Heart right ventricle (tissue), 16 donors: ENCODE measurements at regions not wholly inside any gene's neighbourhood (a gene's known extent, or its start where the extent isn't known, plus 50 kb on each side); places are given as distances from the start of the nearest gene placed in this dataset.

ENCODE experiments used
- ATAC-seq, 8 donors: fragments of 200-7000 bp; cut with Tn5 transposase; one replicate each; pipeline ENCODE4 v1.9.1; 2020; ENCODE audit warnings: mild to moderate bottlenecking in 8 of 8, moderate library complexity in 8 of 8, moderate number of reproducible peaks in 1 of 8
- DNase-seq, 2 donors: peaks; one replicate each; pipeline ENCODE4 v3.0.0-alpha.2; 2020
- H3K27ac ChIP-seq, 10 donors: fragments of 200-600 bp; sonication (generic) in 2 of 10; one replicate each; pipeline versions ENCODE4 v1.5.0 to v1.8.0; 2020 to 2022; ENCODE audit warnings: mild to moderate bottlenecking in 3 of 10
- H3K27me3 ChIP-seq, 7 donors: fragments of 200-600 bp; one replicate each; pipeline ENCODE4 v1.8.0; 2021 to 2022; ENCODE audit warnings: mild to moderate bottlenecking in 2 of 7
- H3K36me3 ChIP-seq, 9 donors: fragments of 200-600 bp; sonication (generic) in 1 of 9; one replicate each; pipeline versions ENCODE4 v1.5.0 to v1.8.0; 2020 to 2022; ENCODE audit warnings: mild to moderate bottlenecking in 2 of 9
- H3K4me1 ChIP-seq, 9 donors: fragments of 200-600 bp; sonication (generic) in 1 of 9; one replicate each; pipeline versions ENCODE4 v1.5.0 to v1.8.0; 2020 to 2022; ENCODE audit warnings: mild to moderate bottlenecking in 4 of 9
- H3K4me3 ChIP-seq, 10 donors: fragments of 200-600 bp; sonication (generic) in 2 of 10; one replicate each; pipeline versions ENCODE4 v1.5.0 to v1.8.0; 2020 to 2022; ENCODE audit warnings: mild to moderate bottlenecking in 7 of 10, moderate library complexity in 2 of 10
- H3K9me3 ChIP-seq, 11 donors: fragments of 200-600 bp in 10 of 11; sonication (generic) in 2 of 11; one replicate each; pipeline versions ENCODE4 v1.5.0 to v1.8.0; 2013 to 2022; ENCODE audit warnings: mild to moderate bottlenecking in 2 of 11, control low read depth in 1 of 11, moderate library complexity in 1 of 11
- WGBS, 2 donors: extraction: QIAGEN DNeasy Blood & Tissue Kit; methylation state at CpG; one replicate each; pipeline ENCODE4 v1.1.7; 2013; ENCODE audit warnings: inconsistent platforms in 1 of 2; 5-methylcytosine and 5-hydroxymethylcytosine counted together
- intact Hi-C, 10 donors: fragments of 100-400 bp; cut with DNase I; formaldehyde crosslinking; loops; one replicate each; pipeline versions ENCODE4 v1.11.1 to v1.14.2; 2022
- TF ChIP-seq, protein P1 (sequence below), 9 donors: fragments of 200-600 bp; sonication (generic) in 2 of 9; IDR thresholded peaks; one replicate each; pipeline versions ENCODE4 v1.5.0 to v1.8.0; 2021 to 2022; ENCODE audit warnings: antibody characterized with exemption in 9 of 9, mild to moderate bottlenecking in 5 of 9, moderate library complexity in 1 of 9
- donor health status: Arrhythmogenic right ventricular cardiomyopathy.
- donor health status: ischemic (EF 13 %, LVEDD 7.1; RV severe dilation, severe dysfunction).
- donor health status: healthy with polysubstance abuse.
- donor health status: DM: no; HTN: yes; CAD: no.
- donor health status: DM: no; HTN: no; CAD: no.
- donor health status: ischemic (EF 25% LVEDD 6.9; RV normal size, moderate dysfunction).
- donor health status: ischemic (EF 25% LVEDD 5.7; RV mildly dilated, moderate dysfunction).
- donor health status: healthy.
- donor health status: DM: yes; HTN: yes; CAD: no.
- donor health status: Ischemic cardiomyopathy.
- donor health status: ischemic (EF 35%, LVEDD 5.7; RV mildly dilated, moderate dysfunction).
- donor health status: nonischemic (EF 11% LVEDD 7.7; RV severe dilation, severe dysfunction).
- donor health status: DM: yes; HTN: yes; CAD: no.
- donor health status: PGD.
- donor health status: ischemic (EF 29% LVEDD 5.4; RV normal size, mild dysfunction).
- donor health status: nonischemic (EF 23%, LVEDD 6.1; RV moderate dilation, normal function).

DNA sequence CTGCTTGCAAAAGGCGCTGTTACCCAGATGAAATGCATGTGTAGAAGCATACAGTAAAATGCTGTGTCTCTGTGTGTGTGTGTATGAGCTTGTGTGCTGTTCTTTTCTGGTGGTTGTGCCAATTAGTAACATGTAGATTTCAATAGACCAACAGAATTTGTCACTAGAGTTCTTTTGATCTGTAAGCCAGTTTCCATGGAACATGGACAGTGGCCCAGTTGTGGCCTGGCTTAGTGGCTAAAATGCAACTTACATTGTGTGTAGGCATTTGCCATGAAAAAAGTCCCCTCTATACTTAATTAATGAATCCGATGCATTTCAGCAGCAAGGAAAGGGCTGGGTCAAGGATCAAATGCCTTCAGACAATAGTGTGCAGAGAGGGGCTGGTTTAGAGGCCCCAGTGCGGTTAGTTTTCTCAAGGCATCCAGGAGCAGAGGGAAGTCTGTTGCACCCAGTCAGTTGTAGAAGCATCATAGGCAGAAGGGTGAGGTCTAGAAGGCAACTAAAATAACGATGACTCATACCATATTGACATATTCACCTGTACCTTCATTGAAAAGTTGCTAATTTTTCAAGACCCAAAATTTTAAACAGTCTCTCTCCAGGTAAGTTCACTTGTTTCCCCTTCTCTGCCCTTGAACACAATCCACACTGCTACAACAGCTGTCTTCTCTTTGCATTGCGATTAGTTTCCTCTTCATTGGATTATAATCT, 366.9 kb upstream of the SPRED2 start:
- DNase-seq = no peak

DNA sequence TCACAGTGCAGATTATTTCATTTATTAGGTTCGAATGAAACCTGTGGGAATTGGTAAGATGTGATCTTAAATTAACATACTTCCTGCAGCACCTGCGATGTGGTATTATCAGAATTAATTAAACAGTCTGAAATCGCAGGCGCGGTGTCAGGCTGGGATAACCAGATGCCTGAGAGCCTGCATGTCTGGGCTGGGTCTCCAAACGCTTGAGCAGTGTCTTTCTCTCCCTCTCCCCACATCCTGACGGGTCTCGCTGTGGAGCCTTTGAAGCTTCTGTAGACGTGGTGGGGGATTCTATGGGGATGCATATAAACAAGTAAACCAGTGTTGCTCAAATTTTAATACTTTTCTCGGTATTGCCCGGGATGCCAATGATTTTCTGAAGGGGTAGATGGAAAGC, 366.2 kb upstream of the SPRED2 start:
- DNase-seq (no peak), ATAC-seq (no peak)
- H3K36me3 ChIP-seq = no peaks in the 10 kb centered on the region
- H3K9me3 ChIP-seq = no peaks in the 10 kb centered on the region
- H3K4me3 ChIP-seq = no peak overlapping the region
- TF ChIP-seq, protein P1, sequence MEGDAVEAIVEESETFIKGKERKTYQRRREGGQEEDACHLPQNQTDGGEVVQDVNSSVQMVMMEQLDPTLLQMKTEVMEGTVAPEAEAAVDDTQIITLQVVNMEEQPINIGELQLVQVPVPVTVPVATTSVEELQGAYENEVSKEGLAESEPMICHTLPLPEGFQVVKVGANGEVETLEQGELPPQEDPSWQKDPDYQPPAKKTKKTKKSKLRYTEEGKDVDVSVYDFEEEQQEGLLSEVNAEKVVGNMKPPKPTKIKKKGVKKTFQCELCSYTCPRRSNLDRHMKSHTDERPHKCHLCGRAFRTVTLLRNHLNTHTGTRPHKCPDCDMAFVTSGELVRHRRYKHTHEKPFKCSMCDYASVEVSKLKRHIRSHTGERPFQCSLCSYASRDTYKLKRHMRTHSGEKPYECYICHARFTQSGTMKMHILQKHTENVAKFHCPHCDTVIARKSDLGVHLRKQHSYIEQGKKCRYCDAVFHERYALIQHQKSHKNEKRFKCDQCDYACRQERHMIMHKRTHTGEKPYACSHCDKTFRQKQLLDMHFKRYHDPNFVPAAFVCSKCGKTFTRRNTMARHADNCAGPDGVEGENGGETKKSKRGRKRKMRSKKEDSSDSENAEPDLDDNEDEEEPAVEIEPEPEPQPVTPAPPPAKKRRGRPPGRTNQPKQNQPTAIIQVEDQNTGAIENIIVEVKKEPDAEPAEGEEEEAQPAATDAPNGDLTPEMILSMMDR (IDR thresholded peaks at IDR 0.05) = no peak
- no peaks in the 10 kb centered on the region for H3K27me3 ChIP-seq
- WGBS, 2 donors = 80 to 89% methylated on average over 11 of the region's 11 CpGs
- H3K4me1 ChIP-seq = peaks cover 0 to 6% (median 0%) of the 10 kb centered on the region in 9 donors
- intact Hi-C loops = no loop called here
- H3K27ac ChIP-seq = no peak overlapping the region

More for the DNA sequence above, 366.9 kb upstream of the SPRED2 start:
- no peaks in the 10 kb centered on the region for H3K36me3 ChIP-seq
- H3K27me3 ChIP-seq = no peaks in the 10 kb centered on the region
- peaks cover 0 to 6% (median 0%) of the 10 kb centered on the region in 9 donors for H3K4me1 ChIP-seq
- H3K4me3 ChIP-seq = no peak overlapping the region
- peaks cover 0 to under 1% (median 0%) of the 10 kb centered on the region in 11 donors for H3K9me3 ChIP-seq
- 85 to 92% methylated on average over 5 of the region's 5 CpGs for WGBS, 2 donors
- H3K27ac ChIP-seq = no peak overlapping the region
- TF ChIP-seq, protein P1 (IDR thresholded peaks at IDR 0.05) = no peak
- intact Hi-C loops = no loop called here
- ATAC-seq = no peak

GRCh38 chr2:65794994-65795393, 362.6 kb upstream of the SPRED2 start:
- peaks cover 0 to 6% (median 0%) of the 10 kb centered on the region in 9 donors for H3K4me1 ChIP-seq
- peaks cover 0 to 5% (median 0%) of the 10 kb centered on the region in 7 donors for H3K27me3 ChIP-seq
- TF ChIP-seq, protein P1 (IDR thresholded peaks at IDR 0.05) = no peak
- 80 to 88% methylated on average over 4 of the region's 4 CpGs for WGBS, 2 donors
- intact Hi-C loops = no loop called here
- no peak for DNase-seq
- H3K4me3 ChIP-seq = no peak overlapping the region
- no peaks in the 10 kb centered on the region for H3K9me3 ChIP-seq
- H3K36me3 ChIP-seq = no peaks in the 10 kb centered on the region
- ATAC-seq = no peak
- no peak overlapping the region for H3K27ac ChIP-seq

GRCh38 chr2:65791404-65791975, 359.1 kb upstream of the SPRED2 start:
- DNase-seq = no peak
- 75 to 81% methylated on average over 9 of the region's 9 CpGs for WGBS, 2 donors
- Histone ChIP-seq H3K9me3 (no peaks in the 10 kb centered on the region), H3K4me1 (peaks cover 0 to 6% (median 0%) of the 10 kb centered on the region in 9 donors), H3K27ac (no peak overlapping the region), H3K27me3 (peaks cover 0 to 10% (median 0%) of the 10 kb centered on the region in 7 donors), H3K4me3 (no peak overlapping the region), H3K36me3 (no peaks in the 10 kb centered on the region)
- TF ChIP-seq, protein P1 (IDR thresholded peaks at IDR 0.05) = no peak
- no peak for ATAC-seq
- intact Hi-C loops = no loop called here
